ENCODE measurements at regions not wholly inside any gene's neighbourhood (a gene's known extent, or its start where the extent isn't known, plus 50 kb on each side); places are given as distances from the start of the nearest gene placed in this dataset.

DNA sequence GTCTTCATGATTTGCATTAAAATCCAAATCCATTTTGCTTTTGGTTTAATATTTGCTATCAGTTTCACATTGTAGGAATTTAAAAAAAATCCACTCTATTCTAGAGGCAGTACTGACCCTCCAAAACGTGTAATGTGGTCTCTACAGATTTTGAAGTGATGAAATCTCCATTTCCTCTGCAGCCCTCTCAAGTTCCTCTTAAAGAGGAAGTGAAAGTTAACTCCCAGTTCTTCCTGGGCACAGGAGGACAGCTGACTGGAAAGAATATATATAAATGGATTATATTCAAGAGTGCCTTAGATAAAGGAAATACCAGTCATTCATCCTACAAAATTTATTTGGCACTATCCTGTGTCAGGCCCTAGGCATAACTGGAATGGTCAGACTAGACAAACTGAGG is 83.5 kb upstream of the PLCL2 start:
- no peaks in the 10 kb centered on the region for H3K9me3 ChIP-seq (ENCODE audit: control insufficient read depth in 4 of 4, low read length in 3 of 4)
- WGBS, result 19% methylated on average over 1 of the region's 1 CpG
- H3K27ac ChIP-seq (ENCODE audit: low read depth in 1 of 2, low read length in 2 of 2), result no peak overlapping the region
- TF ChIP-seq, protein P1, sequence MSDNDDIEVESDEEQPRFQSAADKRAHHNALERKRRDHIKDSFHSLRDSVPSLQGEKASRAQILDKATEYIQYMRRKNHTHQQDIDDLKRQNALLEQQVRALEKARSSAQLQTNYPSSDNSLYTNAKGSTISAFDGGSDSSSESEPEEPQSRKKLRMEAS (IDR thresholded peaks at IDR 0.05), result peak; percentile 11
- TF ChIP-seq, protein P2, sequence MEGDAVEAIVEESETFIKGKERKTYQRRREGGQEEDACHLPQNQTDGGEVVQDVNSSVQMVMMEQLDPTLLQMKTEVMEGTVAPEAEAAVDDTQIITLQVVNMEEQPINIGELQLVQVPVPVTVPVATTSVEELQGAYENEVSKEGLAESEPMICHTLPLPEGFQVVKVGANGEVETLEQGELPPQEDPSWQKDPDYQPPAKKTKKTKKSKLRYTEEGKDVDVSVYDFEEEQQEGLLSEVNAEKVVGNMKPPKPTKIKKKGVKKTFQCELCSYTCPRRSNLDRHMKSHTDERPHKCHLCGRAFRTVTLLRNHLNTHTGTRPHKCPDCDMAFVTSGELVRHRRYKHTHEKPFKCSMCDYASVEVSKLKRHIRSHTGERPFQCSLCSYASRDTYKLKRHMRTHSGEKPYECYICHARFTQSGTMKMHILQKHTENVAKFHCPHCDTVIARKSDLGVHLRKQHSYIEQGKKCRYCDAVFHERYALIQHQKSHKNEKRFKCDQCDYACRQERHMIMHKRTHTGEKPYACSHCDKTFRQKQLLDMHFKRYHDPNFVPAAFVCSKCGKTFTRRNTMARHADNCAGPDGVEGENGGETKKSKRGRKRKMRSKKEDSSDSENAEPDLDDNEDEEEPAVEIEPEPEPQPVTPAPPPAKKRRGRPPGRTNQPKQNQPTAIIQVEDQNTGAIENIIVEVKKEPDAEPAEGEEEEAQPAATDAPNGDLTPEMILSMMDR (IDR thresholded peaks at IDR 0.05; ENCODE audit: low read depth, low read length, missing input control), result no peak
- no peak overlapping the region for H3K9ac ChIP-seq (ENCODE audit: low read depth in 1 of 2, low read length in 2 of 2)
- H3K36me3 ChIP-seq (ENCODE audit: control insufficient read depth in 4 of 4, insufficient read depth in 3 of 4, low read depth in 1 of 4, low read length in 3 of 4), result no peaks in the 10 kb centered on the region
- H3K27me3 ChIP-seq (ENCODE audit: control insufficient read depth in 4 of 4, insufficient read depth in 4 of 4, low read length in 3 of 4), result no peaks in the 10 kb centered on the region
- H3K4me1 ChIP-seq (ENCODE audit: control insufficient read depth in 4 of 4, insufficient read depth in 4 of 4, low read length in 3 of 4), result no peaks in the 10 kb centered on the region
- H3K4me3 ChIP-seq (ENCODE audit: low read depth in 1 of 3, low read length in 3 of 3), result no peak overlapping the region
- DNase-seq (ENCODE audit: low spot score), result no peak

DNA sequence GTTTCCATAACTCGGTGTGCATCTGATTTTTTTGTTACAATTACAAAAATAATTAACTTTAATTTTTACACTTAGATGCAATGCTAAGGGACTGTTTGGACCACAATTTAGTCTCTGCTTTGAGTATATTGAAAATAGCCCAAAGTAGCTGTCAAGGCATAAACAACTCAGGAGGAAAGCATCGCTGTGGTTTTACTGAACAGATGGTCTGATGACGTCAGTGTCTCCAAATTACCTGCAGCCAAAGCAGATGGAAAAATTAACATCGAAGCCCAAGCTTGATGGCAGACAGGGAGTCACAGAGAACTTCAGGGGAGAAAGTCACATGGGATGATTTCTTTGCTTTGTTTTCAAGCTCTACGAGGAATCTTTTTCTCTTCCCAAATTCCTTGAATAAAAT is 83.1 kb upstream of the PLCL2 start:
- Histone ChIP-seq H3K4me3 (ENCODE audit: low read depth in 1 of 3, low read length in 3 of 3) (no peak overlapping the region), H3K36me3 (ENCODE audit: control insufficient read depth in 4 of 4, insufficient read depth in 3 of 4, low read depth in 1 of 4, low read length in 3 of 4) (no peaks in the 10 kb centered on the region), H3K27me3 (ENCODE audit: control insufficient read depth in 4 of 4, insufficient read depth in 4 of 4, low read length in 3 of 4) (no peaks in the 10 kb centered on the region), H3K9ac (ENCODE audit: low read depth in 1 of 2, low read length in 2 of 2) (no peak overlapping the region), H3K4me1 (ENCODE audit: control insufficient read depth in 4 of 4, insufficient read depth in 4 of 4, low read length in 3 of 4) (no peaks in the 10 kb centered on the region), H3K9me3 (ENCODE audit: control insufficient read depth in 4 of 4, low read length in 3 of 4) (no peaks in the 10 kb centered on the region), H3K27ac (ENCODE audit: low read depth in 1 of 2, low read length in 2 of 2) (no peak overlapping the region)
- 69% methylated on average over 5 of the region's 5 CpGs for WGBS
- DNase-seq (ENCODE audit: low spot score), result no peak
- TF ChIP-seq, protein P1 (IDR thresholded peaks at IDR 0.05), result no peak
- TF ChIP-seq HNF4G (IDR thresholded peaks at IDR 0.05), result no peak

DNA sequence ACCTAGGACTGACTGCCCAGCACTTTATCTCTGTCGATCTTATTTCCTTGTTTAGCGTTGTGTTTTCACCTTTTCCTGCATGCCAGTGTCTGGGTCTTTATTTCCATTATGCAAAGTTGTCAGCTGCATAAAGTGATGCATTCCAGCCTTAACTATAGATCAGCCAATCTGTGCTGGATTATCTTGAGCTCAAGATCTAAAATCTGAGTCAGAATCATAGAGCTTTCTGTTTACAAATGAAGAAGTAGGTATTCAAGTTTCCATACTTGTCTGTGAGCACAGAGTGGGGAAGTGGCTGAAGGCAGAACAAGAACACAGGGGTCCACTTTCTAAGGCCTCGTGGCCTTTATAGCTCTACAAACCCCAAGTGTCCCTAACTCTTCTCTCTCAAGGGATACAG is 82.4 kb upstream of the PLCL2 start:
- Histone ChIP-seq H3K27me3 (ENCODE audit: control insufficient read depth in 4 of 4, insufficient read depth in 4 of 4, low read length in 3 of 4) (no peaks in the 10 kb centered on the region), H3K9ac (ENCODE audit: low read depth in 1 of 2, low read length in 2 of 2) (no peak overlapping the region), H3K4me3 (ENCODE audit: low read depth in 1 of 3, low read length in 3 of 3) (no peak overlapping the region), H3K4me1 (ENCODE audit: control insufficient read depth in 4 of 4, insufficient read depth in 4 of 4, low read length in 3 of 4) (no peaks in the 10 kb centered on the region), H3K9me3 (ENCODE audit: control insufficient read depth in 4 of 4, low read length in 3 of 4) (no peaks in the 10 kb centered on the region), H3K36me3 (ENCODE audit: control insufficient read depth in 4 of 4, insufficient read depth in 3 of 4, low read depth in 1 of 4, low read length in 3 of 4) (no peaks in the 10 kb centered on the region), H3K27ac (ENCODE audit: low read depth in 1 of 2, low read length in 2 of 2) (no peak overlapping the region)
- no peak for DNase-seq (ENCODE audit: low spot score)
- TF ChIP-seq JUND (IDR thresholded peaks at IDR 0.05), result no peak
- TF ChIP-seq RAD21 (IDR thresholded peaks at IDR 0.05), result no peak
- no peak for TF ChIP-seq FOXA1 (IDR thresholded peaks at IDR 0.05)
- TF ChIP-seq, protein P3, sequence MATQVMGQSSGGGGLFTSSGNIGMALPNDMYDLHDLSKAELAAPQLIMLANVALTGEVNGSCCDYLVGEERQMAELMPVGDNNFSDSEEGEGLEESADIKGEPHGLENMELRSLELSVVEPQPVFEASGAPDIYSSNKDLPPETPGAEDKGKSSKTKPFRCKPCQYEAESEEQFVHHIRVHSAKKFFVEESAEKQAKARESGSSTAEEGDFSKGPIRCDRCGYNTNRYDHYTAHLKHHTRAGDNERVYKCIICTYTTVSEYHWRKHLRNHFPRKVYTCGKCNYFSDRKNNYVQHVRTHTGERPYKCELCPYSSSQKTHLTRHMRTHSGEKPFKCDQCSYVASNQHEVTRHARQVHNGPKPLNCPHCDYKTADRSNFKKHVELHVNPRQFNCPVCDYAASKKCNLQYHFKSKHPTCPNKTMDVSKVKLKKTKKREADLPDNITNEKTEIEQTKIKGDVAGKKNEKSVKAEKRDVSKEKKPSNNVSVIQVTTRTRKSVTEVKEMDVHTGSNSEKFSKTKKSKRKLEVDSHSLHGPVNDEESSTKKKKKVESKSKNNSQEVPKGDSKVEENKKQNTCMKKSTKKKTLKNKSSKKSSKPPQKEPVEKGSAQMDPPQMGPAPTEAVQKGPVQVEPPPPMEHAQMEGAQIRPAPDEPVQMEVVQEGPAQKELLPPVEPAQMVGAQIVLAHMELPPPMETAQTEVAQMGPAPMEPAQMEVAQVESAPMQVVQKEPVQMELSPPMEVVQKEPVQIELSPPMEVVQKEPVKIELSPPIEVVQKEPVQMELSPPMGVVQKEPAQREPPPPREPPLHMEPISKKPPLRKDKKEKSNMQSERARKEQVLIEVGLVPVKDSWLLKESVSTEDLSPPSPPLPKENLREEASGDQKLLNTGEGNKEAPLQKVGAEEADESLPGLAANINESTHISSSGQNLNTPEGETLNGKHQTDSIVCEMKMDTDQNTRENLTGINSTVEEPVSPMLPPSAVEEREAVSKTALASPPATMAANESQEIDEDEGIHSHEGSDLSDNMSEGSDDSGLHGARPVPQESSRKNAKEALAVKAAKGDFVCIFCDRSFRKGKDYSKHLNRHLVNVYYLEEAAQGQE (IDR thresholded peaks at IDR 0.05), result no peak
- TF ChIP-seq HNF4A (conservative IDR thresholded peaks at IDR 0.05), result no peak
- no peak for TF ChIP-seq SP1 (IDR thresholded peaks at IDR 0.05)
- TF ChIP-seq TAF1 (conservative IDR thresholded peaks at IDR 0.05), result no peak
- TF ChIP-seq, protein P4, sequence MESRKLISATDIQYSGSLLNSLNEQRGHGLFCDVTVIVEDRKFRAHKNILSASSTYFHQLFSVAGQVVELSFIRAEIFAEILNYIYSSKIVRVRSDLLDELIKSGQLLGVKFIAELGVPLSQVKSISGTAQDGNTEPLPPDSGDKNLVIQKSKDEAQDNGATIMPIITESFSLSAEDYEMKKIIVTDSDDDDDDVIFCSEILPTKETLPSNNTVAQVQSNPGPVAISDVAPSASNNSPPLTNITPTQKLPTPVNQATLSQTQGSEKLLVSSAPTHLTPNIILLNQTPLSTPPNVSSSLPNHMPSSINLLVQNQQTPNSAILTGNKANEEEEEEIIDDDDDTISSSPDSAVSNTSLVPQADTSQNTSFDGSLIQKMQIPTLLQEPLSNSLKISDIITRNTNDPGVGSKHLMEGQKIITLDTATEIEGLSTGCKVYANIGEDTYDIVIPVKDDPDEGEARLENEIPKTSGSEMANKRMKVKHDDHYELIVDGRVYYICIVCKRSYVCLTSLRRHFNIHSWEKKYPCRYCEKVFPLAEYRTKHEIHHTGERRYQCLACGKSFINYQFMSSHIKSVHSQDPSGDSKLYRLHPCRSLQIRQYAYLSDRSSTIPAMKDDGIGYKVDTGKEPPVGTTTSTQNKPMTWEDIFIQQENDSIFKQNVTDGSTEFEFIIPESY (IDR thresholded peaks at IDR 0.05), result no peak
- TF ChIP-seq NR2F2 (IDR thresholded peaks at IDR 0.05), result no peak
- 61% methylated on average over 3 of the region's 3 CpGs for WGBS

Data from liver (tissue), 8 donors.